ENCODE measurements at regions not wholly inside any gene's neighbourhood (a gene's known extent, or its start where the extent isn't known, plus 50 kb on each side); places are given as distances from the start of the nearest gene placed in this dataset.

GRCh38 chr9:89864731-89865130 lies 259.9 kb downstream of the GADD45G start:
- DNase-seq = no peak

- no peak for DNase-seq
Measured at GRCh38 chr9:89865357-89865756, 260.5 kb downstream of the GADD45G start.

- DNase-seq = no peak
Measured at GRCh38 chr9:89865981-89866380, 261.2 kb downstream of the GADD45G start.

GRCh38 chr9:89866701-89867100 lies 261.9 kb downstream of the GADD45G start:
- DNase-seq = no peak

DNA sequence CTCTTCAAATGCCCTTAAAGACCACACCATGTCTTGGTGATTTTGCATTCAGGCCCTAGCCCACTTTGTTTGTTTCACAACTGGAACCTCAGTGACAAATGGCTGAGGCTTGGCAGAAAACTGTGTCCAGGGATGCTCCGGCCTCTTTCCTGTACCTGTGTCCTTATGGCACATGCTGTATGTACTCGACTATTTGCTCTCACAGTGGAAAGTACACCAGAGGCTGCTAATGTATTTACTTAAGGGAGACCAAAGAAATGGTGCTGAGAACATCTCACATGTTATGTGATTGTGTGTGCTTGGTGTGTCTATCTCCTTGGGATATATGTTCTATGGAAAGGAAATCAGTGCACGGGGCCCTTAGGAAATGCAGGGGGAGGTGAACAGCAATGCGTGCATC lies 263.3 kb downstream of the GADD45G start:
- DNase-seq = no peak

DNA sequence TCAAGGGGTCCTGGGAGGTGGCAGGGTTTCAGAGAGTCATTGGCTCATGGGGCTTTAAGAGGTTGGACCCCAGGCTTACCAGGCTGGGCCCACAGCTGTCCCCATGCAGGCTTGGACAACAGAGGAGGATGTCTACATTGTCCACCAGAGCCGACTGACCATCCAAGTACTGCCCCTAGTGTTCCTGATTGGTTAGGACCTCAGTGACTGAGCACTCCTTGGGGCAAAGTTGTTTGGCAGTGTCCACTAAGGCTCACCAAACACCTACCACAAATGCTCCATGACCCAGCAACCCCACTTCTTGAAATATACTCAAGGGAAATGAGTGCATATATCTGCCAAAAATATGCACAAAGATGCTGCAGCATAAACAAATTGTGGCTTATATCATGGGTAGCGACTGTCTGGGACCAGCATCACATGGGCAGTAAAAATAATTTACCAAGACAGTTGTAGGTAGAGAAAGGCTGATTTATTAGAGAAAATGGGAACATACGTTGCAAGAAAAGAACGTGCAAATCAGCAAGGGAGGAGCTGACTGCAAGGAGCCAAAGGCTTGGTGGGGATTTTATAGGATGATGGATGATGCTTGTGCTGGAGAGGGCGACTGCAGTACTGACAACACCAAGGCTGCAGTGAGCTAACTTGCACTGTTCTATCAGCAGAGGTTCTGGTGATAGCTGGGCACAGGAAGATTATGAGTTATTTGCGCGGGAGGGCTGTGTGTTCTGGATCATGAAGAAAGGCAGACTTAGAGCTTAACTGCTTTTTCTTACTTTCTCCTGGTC lies 265.2 kb downstream of the GADD45G start:
- no peak for DNase-seq

DNA sequence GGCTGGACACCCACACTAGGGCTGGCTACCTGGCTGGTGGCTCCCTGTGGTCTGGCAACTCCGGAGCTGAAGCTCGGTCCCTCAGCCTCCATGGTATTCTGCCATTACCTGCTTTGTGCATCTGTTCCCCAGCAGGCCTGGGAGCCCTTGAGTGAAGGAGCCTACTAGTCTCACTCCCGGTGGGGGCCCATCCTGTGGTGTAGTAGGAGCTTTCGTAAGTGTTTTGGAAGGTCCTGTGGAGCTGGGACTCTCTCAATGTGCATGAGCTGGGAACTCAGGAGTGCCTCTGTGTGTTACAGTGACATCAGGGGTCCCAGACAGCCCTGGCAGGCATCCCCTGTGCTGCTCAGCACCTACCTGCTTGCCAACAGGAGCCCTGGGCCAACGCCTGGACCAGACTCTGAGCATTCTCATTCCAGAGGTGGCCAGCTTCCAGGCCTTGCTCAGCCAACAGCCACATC lies 267.1 kb downstream of the GADD45G start:
- no peak for DNase-seq

- no peak for DNase-seq
Measured at GRCh38 chr9:89872426-89872912, 267.7 kb downstream of the GADD45G start.

DNA sequence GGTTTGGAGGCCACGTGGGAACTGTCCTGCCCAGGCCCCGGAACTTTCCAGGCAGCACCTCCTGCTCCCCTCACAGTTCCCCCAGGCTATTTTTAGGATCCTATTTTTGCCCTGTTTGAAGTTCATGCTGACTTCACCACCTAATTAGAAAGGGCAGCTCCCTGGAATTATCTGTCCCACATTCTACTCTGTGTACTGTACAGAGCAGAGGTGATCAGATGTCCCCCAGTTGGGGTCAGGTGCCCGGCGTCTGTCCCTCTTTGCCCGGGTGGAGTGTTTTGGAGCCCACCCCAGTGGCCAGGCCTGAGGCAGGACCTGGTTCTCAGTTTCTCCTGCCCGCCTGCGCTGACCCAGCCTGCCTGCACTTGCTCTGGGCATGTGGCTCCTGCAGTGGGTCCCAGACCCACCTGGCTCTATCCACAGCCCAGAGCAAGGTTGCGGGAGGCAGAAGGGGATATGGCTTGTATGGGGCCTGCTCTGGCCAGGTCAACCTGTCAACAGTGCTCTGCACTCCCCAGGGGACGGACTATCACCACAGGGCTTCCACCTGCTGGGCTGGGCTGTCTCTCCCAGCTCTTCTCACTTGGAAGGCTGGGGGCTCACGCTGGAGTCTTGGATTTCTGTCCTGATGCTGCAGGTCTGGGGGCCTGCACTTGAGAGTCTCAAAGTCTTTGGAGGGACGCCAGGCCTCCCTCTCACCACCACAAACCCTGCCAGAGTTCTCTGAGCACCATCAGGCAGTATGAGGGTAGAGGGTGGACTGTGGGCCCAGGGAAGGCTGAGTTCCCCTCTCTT lies 268.3 kb downstream of the GADD45G start:
- DNase-seq = peak; percentile 46

GRCh38 chr9:89873801-89874200 lies 269.0 kb downstream of the GADD45G start:
- no peak for DNase-seq

DNA sequence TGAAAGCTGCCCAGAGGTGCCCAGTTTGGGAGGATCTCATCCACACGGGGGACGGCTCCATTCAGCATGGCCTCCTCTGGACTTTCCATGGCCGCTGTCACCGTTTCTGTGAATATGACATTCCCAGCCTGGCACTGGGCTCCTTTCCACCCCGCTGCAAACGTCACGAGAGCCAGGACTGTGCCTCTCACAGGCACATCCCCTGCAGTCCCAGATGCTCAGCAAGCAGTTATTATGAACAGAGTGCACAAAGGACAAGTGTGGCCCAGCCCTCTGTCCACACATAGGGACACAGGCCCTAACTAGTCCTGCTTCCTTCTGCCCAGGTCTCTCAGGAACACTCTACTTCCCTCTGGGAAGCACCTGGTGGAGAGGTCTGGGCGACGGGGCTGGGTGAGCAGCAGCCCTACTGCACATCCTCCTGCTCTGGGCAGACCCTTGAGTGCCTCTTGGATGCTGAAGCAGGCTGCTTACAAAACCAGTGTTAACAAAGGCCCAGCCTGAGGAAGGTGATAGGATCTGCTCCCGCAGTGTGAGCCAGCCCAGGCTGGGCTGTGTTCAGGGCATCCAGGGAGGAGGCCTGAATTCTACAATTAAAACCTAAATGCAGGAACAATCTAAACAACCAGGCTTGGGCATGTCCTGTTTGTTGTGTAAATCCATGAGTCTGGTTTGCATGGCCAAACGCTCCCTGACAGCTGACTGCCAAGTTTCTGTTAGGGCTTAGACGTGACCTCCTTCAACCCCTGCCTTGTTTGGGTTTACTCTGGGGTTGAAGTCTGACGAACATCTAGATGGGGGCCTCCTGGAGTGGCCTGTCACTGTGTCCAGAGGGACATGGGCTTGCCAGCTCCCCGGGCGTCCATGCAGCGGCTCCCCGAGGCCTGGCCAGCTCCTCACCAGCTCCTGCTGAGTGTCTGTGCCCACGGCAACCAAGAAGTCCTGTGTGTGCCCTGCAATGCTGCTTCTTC lies 269.8 kb downstream of the GADD45G start:
- no peak for DNase-seq

GRCh38 chr9:89877051-89878002 lies 272.5 kb downstream of the GADD45G start:
- no peak for DNase-seq

DNA sequence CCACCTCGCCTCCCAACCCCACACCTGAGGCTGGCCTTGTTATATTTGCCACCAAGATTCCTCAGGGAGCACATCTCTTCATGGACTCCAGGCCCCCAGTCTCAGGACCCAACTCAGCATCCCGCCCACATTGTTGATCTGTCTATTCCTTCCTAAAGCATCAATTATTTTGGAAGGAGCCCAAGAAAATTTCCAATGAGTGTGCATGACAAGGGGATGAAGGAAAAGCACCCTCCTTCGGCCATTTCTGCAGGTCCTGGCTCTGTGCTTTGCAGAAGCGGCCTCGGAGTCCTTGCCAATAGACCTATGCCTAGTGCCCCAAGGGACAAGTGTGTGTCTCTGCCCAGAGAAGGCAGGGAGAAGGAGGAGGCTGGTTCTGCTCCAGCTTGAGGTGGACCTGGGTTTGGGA lies 273.2 kb downstream of the GADD45G start:
- DNase-seq = no peak

GRCh38 chr9:89878687-89879086 lies 273.9 kb downstream of the GADD45G start:
- peak; percentile 81 for DNase-seq

DNA sequence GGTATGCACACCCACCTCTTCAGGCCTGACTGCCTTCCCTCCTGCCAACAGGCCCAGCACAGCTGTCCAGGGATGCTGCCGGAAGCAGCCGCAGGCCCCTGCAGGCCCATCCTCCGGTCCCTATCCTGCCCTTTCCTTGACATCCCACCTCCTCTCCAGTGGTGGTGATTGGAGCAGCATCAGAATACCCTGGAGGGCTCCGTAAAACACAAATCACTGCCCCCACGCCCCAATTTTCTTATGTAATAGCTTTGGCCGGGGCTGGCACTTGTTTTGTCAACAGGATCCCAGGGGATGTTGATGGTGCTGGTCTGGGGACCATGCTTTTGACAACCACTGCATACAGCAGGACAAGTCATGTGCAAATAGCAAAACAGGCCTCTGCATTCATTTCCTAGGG lies 274.5 kb downstream of the GADD45G start:
- no peak for DNase-seq

- peak; percentile 67 for DNase-seq
Measured at GRCh38 chr9:89879701-89880100, 274.9 kb downstream of the GADD45G start.

GRCh38 chr9:89880161-89880560 lies 275.3 kb downstream of the GADD45G start:
- DNase-seq = no peak

- DNase-seq = no peak
Measured at GRCh38 chr9:89880721-89881120, 275.9 kb downstream of the GADD45G start.

DNA sequence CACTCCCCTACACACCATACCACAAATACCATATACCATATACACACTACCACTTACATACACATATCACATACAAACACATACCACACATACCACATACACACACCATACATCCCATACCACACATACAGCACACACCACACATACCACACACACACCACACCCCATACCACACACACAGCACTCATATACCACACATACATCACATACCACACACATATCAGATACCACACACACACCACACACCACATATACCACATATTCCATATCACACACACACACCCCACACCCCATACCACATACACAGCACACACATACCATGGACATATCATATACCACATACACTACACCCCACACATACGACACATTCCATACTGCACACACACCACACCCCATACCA lies 276.6 kb downstream of the GADD45G start:
- DNase-seq = no peak

GRCh38 chr9:89882930-89883361 lies 278.1 kb downstream of the GADD45G start:
- no peak for DNase-seq
